NB4 (cell line): ENCODE measurements at regions not wholly inside any gene's neighbourhood (a gene's known extent, or its start where the extent isn't known, plus 50 kb on each side); places are given as distances from the start of the nearest gene placed in this dataset.

Experiments
- POLR2A ChIP-seq: IDR thresholded peaks from 2 replicates; pipeline ENCODE4 v1.6.1; 2011; ENCODE audit warnings: mild to moderate bottlenecking; ENCODE audit not compliant: insufficient read length; ENCODE audit errors: extremely low read depth
- TF ChIP-seq, protein P1 (sequence below): IDR thresholded peaks from one replicate; pipeline ENCODE4 v1.5.1; 2012; ENCODE audit warnings: low read depth, low read length
- TF ChIP-seq, protein P2 (sequence below): IDR thresholded peaks from 2 replicates; pipeline ENCODE4 v1.6.1; 2011; ENCODE audit warnings: low read depth, low read length

DNA sequence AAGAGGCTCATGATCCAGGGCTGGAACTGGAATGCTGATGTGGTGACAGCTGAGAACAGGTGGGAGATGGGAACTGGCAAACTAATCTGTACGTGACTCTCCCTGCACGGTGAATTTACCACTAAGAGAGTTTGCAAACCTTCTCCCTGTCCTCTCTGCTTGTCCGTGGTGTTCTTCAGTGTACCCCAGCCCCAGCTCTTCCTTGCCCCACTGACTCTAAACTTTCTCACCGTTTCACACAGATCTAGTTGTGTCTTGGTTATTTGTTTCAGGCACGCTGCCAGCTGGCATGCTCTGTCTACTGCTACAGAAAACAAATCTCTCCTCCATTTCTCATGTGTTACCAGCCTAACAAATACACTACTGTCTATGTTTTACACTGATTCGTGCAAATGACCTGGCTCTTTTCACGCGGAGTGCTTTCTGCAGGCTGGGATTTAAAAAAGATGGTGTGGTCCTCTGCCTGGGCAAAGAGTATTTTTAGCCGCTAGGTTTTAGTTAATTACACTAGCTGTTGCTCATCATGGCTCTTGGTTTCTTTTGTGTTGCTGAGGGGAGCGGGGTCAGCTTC is 192.7 kb upstream of the LRIG1 start:
- TF ChIP-seq, protein P1, sequence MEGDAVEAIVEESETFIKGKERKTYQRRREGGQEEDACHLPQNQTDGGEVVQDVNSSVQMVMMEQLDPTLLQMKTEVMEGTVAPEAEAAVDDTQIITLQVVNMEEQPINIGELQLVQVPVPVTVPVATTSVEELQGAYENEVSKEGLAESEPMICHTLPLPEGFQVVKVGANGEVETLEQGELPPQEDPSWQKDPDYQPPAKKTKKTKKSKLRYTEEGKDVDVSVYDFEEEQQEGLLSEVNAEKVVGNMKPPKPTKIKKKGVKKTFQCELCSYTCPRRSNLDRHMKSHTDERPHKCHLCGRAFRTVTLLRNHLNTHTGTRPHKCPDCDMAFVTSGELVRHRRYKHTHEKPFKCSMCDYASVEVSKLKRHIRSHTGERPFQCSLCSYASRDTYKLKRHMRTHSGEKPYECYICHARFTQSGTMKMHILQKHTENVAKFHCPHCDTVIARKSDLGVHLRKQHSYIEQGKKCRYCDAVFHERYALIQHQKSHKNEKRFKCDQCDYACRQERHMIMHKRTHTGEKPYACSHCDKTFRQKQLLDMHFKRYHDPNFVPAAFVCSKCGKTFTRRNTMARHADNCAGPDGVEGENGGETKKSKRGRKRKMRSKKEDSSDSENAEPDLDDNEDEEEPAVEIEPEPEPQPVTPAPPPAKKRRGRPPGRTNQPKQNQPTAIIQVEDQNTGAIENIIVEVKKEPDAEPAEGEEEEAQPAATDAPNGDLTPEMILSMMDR, result no peak
- no peak for TF ChIP-seq POLR2A
- TF ChIP-seq, protein P2, sequence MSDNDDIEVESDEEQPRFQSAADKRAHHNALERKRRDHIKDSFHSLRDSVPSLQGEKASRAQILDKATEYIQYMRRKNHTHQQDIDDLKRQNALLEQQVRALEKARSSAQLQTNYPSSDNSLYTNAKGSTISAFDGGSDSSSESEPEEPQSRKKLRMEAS, result no peak
